GM21447 (cell line): ENCODE measurements at regions not wholly inside any gene's neighbourhood (a gene's known extent, or its start where the extent isn't known, plus 50 kb on each side); places are given as distances from the start of the nearest gene placed in this dataset.

Experiments used
- ATAC-seq: cut with Tn5 transposase; IDR thresholded peaks from one replicate; pipeline ENCODE4 v1.9.1; 2021; ENCODE audit not compliant: unreplicated experiment

DNA sequence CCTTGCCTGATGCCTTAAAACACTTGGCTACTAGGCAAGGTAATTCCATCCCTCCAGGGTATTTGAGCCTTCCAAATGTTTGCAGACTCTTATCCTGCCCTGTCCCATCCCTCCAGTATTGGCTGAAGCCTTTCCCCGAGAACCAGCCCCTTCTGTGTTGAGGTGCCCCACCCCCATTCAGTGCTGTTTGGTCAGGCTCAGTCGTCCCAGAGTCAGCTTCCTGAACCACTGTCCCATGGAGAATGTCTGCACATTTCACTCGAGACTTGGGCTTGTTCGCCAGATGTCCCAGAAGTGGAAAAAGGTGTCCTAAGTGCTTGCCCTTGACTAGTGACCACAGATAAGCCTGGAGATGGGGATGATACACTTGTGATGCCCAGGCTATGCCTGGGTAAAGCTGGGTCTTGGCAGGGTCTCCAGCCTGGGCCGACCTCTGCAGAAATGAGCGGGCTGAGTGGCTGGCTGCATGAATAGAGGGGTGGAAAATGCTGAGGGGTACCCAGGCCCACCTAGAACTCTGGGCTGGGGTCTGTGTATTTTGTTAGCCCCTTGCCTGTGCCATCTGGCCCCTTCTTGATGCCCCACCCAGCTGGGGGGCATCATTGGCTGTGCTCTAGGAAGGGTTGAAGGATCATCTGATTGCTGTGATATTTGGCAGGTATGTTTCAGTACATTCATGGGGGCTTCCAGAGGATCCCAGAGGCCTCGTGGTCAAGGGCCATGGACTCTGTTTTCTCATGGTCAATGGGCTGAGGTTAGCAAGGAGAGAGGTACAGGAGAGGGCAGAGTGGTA is 178.4 kb downstream of the MACROH2A1 start:
- ATAC-seq = no peak

GRCh38 chr5:135219868-135220267 is 179.2 kb downstream of the MACROH2A1 start:
- ATAC-seq = no peak

GRCh38 chr5:135218790-135219568 is 180.1 kb downstream of the MACROH2A1 start:
- no peak for ATAC-seq

DNA sequence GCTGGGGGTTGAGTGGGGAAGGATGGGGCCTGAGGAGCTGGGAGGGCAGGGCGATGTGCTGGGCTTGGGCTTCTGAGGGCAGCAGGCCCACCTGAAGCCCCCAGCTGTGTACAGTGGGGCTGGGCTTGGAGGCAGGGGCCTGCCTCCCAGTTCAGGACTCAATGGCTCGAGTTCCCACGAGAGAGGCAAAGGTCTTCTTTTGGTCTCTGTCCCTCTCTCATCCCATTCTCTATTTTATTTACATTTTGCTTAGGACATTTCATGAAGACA is 180.6 kb downstream of the MACROH2A1 start:
- no peak for ATAC-seq

DNA sequence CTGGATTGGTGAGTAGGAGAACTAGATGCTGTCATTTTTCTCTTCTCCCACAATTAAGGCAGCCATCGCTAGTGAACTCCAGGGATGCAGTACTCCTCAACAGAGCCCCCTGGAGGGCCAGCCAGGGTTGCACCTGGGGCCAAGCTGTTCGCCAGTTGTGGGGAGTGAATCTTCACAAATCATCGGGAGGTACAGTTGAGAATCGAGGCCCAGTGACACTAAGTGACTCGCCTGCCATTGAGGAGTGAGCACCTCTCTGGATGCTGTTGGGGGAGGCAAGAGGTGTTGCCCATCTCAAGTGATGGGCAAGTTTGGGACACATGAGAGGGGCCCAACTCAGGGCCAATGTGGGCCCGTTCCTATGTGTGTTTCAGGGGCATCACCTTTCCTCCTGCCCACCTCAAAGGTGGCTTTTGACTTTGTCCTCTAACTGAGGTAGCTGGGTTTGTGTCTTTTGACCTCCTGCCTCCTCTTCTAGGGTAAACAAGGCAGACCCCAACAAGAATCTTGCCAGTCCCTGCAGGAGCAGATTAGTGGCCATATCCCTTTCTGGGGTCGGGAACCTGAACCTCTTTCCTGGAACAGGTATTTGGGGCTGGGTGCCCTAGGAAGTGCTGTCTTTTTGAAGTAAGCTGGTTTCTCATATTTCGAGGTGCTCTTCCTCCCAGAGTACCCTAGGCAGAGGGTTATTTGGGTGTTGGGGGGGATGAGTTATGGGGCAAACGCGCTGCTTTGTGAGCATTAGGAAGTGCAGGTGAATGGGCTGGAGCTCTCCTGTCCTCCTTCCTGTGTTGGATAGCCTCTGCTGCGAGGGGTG is 181.2 kb downstream of the MACROH2A1 start:
- ATAC-seq = no peak

DNA sequence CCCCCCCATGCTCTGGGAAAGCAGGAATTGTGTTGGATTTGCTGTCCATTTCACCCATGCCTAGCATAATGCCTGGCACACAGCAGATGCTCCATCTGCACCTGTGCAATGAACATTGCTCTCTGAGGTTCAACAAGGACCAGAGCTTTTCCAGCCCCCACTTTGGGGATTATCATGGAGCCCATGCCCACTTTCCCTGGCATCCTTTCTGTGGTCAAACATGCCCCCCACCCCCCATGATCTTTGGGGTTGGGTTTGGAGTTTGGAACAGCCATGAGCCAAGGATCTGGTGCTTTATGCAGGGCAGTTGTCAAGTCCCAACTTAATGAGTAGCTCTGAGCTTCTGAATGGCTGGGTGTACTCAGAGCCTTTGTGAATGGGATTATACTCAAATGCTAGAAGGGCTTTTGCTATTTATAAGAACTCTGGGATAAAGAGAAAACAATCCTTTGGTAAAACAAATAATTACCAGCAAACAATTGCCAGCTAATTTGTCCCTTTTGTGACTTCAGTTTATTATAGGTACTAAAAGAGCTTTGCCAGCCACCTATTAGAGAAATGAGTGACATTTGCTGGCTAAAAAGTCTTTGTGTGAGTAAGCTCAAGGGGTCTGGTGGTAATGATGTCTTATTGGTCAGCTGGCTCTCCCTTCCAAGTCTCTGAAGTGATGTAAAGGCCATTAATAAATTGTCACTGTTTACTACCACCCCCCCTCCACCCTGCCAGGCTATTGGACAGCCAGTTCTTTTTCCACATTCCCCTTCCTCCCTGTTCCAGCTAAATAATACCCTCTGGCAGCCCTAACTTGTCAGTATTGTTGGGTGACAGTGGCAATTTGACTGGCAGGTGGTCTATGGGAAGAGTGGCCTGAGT is 182.3 kb downstream of the MACROH2A1 start:
- no peak for ATAC-seq

- ATAC-seq = no peak
Measured at GRCh38 chr5:135215617-135216470, 181.8 kb upstream of the PITX1 start.

- no peak for ATAC-seq
Measured at GRCh38 chr5:135214897-135215616, 181.0 kb upstream of the PITX1 start.

DNA sequence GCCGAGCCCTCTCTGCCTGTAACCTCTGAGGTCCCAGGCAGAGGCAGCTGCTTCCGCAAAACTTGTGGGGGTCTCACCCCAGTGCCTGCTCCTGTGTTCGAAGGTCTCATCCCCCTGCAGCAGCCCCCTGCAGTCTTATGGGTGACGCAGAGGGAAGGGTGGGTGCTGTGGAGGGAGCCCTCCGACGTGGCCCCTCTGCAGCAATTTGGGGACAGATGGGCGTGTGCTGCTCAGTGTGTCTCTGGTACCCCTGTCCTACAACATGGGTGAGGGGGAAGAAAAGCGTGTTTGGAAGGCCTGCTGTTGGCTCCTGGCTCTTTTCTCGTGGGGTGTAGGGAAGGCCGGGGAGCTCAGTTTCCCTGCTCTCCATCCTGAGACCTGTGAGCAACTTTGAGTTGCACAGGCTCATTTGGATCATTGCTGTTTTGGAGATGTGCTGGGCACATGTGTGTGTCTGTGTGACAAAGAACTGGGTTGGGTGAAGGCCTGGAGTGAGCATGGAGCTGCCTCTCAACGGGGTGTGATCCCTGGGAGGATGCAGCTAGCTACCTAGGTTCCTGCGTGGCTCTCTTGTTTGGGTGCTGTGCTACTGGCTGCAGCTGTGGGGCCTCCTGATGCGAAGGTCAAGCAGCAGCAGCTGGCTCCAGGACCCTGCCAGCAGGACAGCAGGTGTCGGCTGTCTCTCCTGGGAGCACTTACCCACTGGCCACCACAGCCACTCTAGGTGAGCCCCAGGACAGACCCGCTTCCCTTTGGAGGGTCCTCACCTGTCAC is 179.6 kb upstream of the PITX1 start:
- ATAC-seq = no peak

DNA sequence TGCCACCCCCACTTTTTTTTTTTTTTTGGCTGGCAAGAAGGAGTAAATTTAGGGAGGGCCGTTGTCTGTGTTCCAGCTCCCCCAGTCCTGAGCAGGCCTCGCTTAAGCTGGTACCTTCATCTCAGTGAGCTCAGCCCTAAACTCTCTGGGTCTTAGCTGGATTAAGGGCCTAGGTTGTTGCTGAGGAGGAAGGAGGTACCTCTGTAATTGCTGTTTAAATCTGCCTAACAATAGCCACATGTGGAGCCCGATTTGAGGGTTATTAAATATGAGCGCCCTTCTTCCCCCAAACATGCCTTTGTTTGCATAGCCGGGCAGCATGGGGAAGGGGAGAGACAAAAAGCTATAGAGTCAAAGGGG is 179.0 kb upstream of the PITX1 start:
- ATAC-seq = no peak

GRCh38 chr5:135212361-135213026 is 178.5 kb upstream of the PITX1 start:
- ATAC-seq = no peak

- ATAC-seq = no peak
Measured at GRCh38 chr5:135211791-135212190, 177.8 kb upstream of the PITX1 start.

DNA sequence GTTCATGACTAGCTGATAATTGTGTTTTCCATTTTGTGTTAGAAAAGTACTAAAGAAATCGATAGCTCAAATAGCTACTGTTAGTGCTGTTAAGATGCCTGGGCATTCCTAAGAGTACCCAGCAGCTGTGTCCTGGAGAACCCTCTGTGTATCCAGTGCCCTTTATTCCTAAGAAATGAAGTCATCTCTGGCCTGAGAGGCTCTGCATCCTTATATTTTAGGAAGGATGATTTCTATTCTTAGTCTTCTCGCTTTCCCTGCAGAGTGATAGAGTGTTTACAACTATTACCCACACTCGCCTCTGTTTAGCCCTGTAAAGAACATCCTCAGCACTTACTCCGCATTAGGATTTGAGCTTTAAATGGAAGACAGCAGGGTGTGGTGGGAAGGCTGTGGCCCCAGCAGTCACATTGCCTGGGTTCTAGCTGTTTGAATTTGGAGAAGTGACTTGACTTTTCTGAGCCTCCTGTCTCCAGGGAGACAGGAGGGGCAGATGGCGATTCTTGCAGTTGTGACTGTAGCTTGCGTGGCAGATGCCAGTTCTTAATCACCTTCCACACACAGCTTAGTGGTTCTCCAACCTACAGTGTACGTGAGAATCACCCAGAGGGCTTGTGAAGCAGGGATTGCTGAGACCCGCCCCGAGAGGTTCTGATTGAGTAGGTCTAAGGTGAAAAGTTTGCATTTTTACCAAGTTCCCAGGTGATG is 177.2 kb upstream of the PITX1 start:
- ATAC-seq = no peak

DNA sequence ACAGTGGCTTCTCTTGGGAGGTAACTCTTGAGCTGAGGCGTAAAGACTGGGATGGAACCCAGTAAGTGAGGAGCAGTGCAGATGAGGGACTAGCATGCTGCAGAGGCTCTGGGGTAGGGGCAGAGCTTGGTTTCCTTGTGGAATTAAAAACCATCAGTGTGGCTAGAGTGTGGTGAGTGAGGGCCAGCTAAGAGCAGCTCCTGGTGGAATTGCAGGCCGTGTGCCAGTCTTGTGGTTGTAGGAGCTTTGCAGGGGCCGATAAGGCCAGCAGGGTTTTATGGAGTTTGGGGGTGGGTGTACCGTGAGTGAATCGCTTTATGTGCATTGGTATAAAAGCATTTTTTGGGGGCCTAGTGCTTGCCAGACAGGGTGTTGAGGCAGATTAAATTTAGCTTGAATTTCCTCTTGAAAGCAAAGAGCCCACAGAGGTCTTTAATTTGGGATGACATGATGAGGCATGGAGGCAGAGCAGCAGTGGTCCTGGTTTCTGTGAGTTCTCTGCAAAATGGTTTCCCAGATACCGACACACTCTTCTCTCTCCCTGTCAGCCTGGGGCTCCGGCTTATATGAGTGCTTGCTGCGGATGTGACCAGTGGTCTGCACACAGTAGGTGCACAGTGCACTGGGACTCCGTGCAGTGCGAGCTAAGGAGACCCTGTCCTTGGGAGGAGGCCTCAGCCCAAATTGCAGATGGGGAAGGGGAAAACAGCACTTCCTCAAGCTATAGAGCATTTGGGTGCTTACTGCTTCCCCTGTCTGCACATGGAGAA is 176.4 kb upstream of the PITX1 start:
- ATAC-seq = no peak

GRCh38 chr5:135208903-135209721 is 175.1 kb upstream of the PITX1 start:
- no peak for ATAC-seq

GRCh38 chr5:135208555-135208902 is 174.5 kb upstream of the PITX1 start:
- ATAC-seq = no peak
